COLO668 (cell line): ENCODE measurements at regions not wholly inside any gene's neighbourhood (a gene's known extent, or its start where the extent isn't known, plus 50 kb on each side); places are given as distances from the start of the nearest gene placed in this dataset.

Experiments
- DNase-seq: peaks from one replicate; lab custom pipeline; 2025; ENCODE audit not compliant: unreplicated experiment; lab: John Stamatoyannopoulos, UW

GRCh38 chr20:51335329-51335841 lies 207.1 kb downstream of the NFATC2 start:
- DNase-seq, result no peak

DNA sequence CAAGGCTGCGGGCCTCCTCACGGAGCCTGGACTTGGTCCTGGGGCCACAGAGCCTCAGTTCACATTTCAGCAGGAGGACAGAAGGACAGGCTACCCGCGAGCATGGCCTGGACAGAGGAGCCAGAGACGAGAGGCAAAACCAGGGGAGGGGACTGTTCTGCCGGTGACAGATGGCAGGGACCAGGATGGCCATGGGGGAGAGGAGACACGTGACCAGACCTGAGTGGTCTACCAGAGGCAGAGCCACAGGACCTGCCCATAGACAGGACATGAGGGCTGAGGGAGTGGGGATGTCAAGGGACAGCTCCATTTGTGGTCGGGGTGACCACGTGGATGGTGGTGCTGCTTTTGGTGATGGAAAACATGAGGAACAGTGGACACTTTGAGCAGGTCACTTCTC lies 207.9 kb downstream of the NFATC2 start:
- no peak for DNase-seq

DNA sequence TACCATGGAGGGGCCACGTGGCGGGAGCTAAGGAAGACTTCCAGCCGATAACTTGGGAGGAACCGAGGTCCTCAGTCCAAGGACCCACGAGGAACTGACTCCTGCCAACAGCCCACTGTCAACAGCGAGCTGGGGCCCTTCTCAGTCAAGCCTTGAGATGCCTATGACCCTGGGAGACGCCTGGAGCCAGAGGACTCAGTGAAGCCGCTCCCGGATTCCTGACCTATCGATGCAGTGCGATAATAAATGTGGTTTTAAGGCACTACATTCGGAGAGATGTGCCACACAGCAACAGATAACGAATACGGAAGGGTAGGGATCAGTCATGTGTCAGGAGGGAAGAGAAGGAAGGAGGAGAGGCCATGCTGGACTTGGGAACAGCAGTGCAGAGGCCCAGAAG lies 208.5 kb downstream of the NFATC2 start:
- DNase-seq, result no peak

DNA sequence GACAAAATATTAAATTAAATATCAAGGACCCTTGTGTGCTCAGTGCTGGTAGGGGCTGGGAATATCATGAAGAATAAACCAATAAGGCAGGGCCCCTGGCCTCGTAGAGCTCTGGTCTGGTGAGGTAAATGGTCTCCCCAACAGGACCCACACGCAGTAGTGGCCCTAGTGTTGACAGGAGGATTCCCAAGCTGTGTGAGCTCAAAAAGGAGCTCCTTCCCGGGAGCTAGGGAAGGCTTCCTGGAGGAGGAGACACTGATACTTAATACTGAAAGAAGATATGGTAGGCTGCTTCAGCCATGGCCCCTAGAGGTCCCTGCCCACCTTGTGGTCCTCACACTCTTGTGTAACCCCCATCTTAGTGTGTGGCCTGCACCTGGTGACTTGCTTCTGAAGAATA lies 209.1 kb downstream of the NFATC2 start:
- DNase-seq, result no peak

DNA sequence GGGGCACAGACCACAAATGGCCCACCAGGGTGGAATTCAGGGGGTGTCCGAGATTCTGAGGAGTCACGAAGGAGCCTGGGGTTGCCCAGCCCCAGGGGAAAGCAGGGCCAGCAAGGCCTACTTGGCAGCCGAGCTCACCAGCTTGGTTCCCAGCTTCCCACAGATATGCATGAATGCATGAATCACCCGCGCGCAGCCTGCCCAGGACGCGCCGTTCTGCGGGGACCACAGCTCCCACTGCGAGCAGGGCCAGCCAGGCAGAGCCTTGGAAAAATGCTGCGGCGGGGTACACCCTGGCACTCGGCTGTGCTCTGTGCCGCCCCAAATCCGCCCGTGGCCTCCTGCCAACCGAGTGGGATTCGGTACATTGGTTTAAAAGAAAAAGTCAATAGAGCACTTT lies 211.0 kb downstream of the NFATC2 start:
- DNase-seq, result no peak

DNA sequence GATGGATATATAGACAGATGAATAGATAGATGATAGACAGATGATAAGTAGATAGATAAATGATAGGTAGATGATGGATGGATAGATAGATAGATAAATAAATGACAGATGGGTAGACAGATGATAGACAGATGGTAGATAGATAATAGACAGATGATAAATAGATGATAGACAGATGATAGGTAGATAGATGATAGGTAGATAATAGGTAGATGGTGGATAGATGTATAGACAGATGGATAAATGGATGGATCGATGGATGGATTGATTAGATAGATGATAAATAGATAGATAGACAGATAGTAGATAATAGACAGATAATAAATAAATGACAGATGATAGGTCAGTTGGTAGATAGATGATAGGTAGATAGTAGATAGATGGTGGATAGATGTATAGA lies 212.7 kb downstream of the NFATC2 start:
- no peak for DNase-seq

- no peak for DNase-seq
Measured at GRCh38 chr20:51327251-51327841, 215.2 kb downstream of the NFATC2 start.

- DNase-seq, result peak; percentile 31
Measured at GRCh38 chr20:51326201-51326819, 216.2 kb downstream of the NFATC2 start.

DNA sequence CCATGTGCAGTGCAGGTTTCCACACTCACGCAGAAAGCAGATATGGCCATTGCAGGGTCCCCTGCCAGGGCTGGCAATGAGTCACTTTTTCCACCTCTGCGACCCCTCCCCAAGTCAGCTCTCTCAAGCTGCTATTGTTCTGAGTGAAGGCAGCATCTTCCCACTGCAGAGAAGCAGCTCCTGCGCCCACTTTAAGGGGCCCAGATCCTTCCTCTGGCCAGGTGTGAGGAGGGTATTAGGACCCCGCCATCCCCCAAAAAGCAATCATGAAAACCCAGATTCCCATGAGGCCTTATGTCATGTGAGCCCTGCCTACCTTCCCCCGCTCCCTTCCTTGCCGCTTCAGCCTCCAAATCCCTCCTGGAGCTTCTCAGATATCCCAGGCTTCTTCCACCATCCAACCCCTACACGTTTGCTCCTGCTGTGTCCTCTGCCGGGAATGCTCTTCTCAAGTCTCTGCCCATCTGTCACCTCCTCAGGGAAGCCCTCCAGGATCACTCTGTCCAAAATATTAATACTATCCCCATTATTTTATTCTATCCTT lies 220.3 kb downstream of the NFATC2 start:
- DNase-seq, result no peak

DNA sequence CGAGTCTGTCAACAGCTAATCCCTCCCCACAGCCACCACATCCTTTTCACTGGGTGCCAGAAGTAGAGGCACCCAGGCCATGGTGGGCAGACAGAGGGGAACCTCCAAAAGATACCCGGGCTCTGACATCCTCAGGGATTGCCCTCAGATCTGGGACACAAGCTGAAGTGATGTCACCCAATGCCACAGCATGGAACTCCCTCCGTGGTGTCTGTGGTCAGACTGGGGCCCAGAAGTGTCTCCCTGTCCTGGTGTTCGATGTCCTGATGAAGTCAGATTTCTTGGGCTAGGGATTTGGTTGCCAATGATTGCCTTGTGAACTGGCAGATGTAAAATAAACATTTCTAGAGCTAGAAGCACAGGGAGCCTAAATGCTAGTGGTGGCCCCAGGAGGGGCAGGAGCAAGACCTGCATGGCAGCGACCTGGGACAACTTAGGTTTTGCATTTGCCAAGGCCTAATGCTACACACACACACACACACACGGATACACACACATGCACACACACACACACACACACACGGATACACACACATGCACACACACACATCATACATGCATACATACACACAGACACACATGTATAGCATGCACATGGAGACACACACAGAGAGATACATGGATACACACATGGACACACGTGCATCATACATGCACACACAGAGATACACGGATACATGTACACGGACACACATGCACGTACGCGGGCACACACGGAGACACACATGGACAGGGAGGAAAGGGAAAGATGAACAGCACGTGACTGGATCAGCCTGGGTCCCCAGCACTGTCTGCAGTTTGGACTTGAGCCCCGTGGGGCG lies 221.0 kb downstream of the NFATC2 start:
- DNase-seq, result no peak

DNA sequence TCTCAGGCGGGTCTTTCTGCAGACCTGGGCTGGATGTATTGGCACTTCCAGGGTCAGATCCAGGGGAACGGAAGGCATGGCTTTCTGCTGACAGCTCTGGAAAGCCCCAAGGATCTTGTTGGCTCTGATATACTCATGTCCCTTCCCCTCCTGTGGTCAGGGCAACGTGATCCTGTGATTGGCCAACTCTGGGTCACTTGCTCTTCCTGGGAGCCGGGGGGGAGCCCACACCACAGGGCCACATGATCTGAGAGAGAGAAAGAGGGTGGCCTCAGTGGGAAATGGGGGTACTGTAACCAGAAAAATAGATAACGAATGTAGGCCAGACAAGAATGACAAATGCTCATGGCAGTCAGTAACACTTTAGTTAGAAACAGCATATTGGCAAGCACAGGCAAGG lies 223.0 kb downstream of the NFATC2 start:
- DNase-seq, result no peak

DNA sequence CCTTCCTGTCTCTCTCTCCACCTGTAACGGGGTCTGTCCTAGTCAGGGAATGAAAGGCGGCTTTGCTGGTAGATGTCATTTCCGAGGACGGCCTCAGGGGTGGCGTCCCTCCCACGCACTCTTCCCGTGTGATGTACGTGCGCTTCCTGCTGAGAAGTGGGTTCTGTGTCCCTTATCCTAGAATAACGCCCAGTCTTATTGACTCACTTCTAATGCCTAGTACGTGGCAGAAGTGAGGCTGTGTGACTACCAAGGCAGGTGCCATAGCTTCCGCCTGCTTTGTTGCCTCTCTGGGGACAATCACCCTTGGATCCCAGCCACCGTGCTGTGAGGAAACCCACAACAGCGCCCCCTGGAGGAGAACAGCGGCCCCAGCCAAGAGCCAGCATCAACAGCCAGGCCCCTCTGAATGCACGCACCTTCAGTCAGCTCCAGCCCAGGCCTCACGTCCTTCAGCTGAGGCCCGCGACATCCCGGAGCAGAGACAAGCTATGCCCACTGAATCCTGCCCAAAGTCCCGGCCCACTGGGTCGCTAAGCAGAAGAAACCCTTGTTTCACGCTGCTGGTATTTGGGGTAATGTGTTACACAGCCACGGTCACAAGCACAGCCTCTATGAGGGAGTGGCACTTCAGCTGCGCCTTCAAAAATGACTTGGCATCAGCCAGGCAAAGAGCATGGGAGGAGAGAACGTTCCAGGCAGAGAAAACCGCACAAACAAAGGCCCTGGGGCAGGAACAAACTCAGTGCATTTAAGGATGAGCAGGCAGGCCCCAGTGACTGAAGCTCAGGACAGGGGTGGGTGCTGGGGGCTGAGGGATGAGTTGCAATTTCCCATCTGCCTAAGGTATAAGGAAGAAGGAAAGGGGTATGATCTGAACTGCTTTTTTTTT lies 224.2 kb downstream of the NFATC2 start:
- peak; percentile 47 for DNase-seq

- no peak for DNase-seq
Measured at GRCh38 chr20:51315390-51315789, 227.1 kb downstream of the NFATC2 start.

- no peak for DNase-seq
Measured at GRCh38 chr20:51313358-51313827, 229.1 kb downstream of the NFATC2 start.

DNA sequence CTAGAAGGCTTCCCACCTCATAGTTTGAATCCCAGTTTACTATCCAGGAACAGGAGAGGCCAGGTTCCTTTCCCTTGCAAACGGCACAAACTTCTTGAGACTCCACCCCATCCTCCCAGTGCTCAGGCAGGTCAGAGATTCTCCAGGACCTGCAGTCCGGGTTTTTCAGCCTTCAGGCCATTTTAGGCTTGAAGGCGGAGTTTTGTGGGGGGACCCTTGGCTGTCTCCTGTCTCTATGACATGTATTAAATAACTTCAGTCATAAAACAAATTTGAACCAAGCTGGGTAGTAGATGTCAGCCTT lies 230.1 kb downstream of the NFATC2 start:
- no peak for DNase-seq

DNA sequence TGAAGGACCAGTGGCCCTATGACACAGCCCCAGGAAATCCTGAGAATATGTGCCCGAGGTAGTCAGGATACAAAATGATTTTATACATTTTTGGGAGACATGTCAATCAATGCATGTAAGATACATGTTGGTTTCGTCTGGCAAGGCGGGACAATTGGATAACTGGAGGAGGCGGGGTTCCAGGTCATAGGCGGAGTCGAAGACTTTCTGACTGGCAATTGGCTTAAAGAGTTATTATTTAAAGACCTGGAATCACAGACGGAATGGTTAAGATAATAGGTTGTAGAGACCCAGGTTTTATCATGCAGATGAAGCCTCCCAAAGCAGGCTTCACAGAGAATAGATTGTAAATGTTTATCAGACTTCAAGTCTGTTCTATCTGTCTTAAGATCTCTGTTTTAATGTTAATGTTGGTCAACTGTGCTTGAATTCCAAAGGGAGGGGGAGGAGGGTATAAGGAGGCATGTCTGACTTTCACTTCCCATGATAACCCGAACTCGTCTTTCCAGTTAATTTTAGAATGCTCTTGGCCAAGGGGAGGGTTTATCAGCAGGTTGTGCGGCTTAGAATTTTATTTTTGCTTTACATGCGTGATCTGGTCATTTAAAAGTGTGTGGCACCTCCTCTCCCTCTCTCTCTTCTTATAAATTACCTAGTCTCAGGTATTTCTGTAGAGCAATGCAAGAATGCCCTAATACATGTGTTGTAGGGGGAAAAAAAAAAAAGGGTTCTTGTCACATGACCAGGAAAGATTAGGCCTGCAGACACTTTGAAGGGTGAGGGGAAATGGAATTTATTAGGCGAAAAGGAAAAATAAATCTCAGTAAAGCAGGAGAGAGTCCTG lies 230.7 kb downstream of the NFATC2 start:
- DNase-seq, result no peak

GRCh38 chr20:51310216-51310615 lies 232.3 kb downstream of the NFATC2 start:
- no peak for DNase-seq

GRCh38 chr20:51309128-51309527 lies 233.4 kb downstream of the NFATC2 start:
- DNase-seq, result no peak

- DNase-seq, result peak; percentile 65
Measured at GRCh38 chr20:51306521-51307358, 235.8 kb downstream of the NFATC2 start.
